ENCODE measurements at regions not wholly inside any gene's neighbourhood (a gene's known extent, or its start where the extent isn't known, plus 50 kb on each side); places are given as distances from the start of the nearest gene placed in this dataset.

GRCh38 chr2:239822146-239822831, 202.9 kb downstream of the NDUFA10 start:
- Histone ChIP-seq H3K36me3 (ENCODE audit: control insufficient read depth in 2 of 2, insufficient read depth in 1 of 2, low read length in 2 of 2) (no peaks in the 10 kb centered on the region), H3K4me1 (ENCODE audit: control insufficient read depth, insufficient read depth, low read length) (peaks cover 8% of the 10 kb centered on the region), H3K27ac (ENCODE audit: extremely low read depth, low read depth, low read length) (no peak overlapping the region), H3K9me3 (ENCODE audit: control insufficient read depth, insufficient read depth, low read depth, low read length) (no peaks in the 10 kb centered on the region), H3K4me3 (ENCODE audit: low read depth, low read length) (no peak overlapping the region)
- CTCF ChIA-PET, result interaction anchor here (3.9 kb wide), 1 partner anchor 169 kb away, joined by 23 read pairs; no protein-coding TSS in a partner anchor
- TF ChIP-seq ZNF341 (tag by site-specific recombination; IDR thresholded peaks at IDR 0.05; ENCODE audit: low read depth) (peak; percentile 43), ZNF785 (tag by site-specific recombination; IDR thresholded peaks at IDR 0.05) (no peak), ZFHX2 (tag by site-specific recombination; conservative IDR thresholded peaks at IDR 0.05) (peak; percentile 70), GLIS1 (tag by site-specific recombination; IDR thresholded peaks at IDR 0.05) (peak; percentile 19; the same call in 1 of the 2 replicates), ZNF140 (tag by site-specific recombination; IDR thresholded peaks at IDR 0.05) (no peak), EGR2 (tag by site-specific recombination; IDR thresholded peaks at IDR 0.05; ENCODE audit: low read depth) (0 out of 2 replicates have a peak, but pooled peaks have one; percentile 40), ZNF558 (tag by site-specific recombination; IDR thresholded peaks at IDR 0.05) (no peak)
- POLR2A ChIA-PET, result no interaction called here

DNA sequence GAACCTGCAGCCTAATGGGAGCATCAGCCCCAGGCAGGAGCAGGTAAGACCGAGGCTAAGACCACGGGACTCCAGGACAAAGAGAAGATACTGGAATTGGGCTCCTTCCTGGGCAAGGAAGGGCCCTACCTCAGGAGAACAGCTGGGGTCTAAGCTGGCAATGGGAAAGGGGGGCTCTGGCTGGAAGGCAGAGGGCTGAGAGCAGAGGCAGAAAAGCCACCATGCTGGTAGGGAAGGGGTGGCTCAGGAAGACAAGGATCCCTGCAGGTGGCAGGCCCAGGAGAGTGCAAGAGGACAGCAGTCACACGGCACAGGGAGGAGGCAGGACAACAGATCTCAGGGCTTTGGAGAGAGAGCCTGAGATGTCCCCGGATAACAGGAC, 203.5 kb downstream of the NDUFA10 start:
- no peak for TF ChIP-seq ZNF423 (tag by site-specific recombination; IDR thresholded peaks at IDR 0.05)
- no peak for TF ChIP-seq ZNF776 (tag by site-specific recombination; IDR thresholded peaks at IDR 0.05; ENCODE audit: borderline replicate concordance)
- no peak for TF ChIP-seq ZNF785 (tag by site-specific recombination; IDR thresholded peaks at IDR 0.05)
- no peak for TF ChIP-seq ZNF19 (tag by site-specific recombination; IDR thresholded peaks at IDR 0.05; ENCODE audit: low read depth)
- no peak for TF ChIP-seq ZNF530 (tag by site-specific recombination; IDR thresholded peaks at IDR 0.05; ENCODE audit: low read depth)
- TF ChIP-seq ZFHX2 (tag by site-specific recombination; conservative IDR thresholded peaks at IDR 0.05), result no peak
- TF ChIP-seq ZNF501 (tag by site-specific recombination; IDR thresholded peaks at IDR 0.05), result no peak
- TF ChIP-seq ZNF544 (tag by site-specific recombination; IDR thresholded peaks at IDR 0.05), result no peak
- no peak for TF ChIP-seq ZNF155 (tag by site-specific recombination; IDR thresholded peaks at IDR 0.05)
- no peak for TF ChIP-seq ZNF843 (tag by site-specific recombination; IDR thresholded peaks at IDR 0.05)
- no peak for TF ChIP-seq MZF1 (tag by site-specific recombination; IDR thresholded peaks at IDR 0.05; ENCODE audit: borderline replicate concordance)
- TF ChIP-seq, protein P1, sequence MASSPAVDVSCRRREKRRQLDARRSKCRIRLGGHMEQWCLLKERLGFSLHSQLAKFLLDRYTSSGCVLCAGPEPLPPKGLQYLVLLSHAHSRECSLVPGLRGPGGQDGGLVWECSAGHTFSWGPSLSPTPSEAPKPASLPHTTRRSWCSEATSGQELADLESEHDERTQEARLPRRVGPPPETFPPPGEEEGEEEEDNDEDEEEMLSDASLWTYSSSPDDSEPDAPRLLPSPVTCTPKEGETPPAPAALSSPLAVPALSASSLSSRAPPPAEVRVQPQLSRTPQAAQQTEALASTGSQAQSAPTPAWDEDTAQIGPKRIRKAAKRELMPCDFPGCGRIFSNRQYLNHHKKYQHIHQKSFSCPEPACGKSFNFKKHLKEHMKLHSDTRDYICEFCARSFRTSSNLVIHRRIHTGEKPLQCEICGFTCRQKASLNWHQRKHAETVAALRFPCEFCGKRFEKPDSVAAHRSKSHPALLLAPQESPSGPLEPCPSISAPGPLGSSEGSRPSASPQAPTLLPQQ (tag by site-specific recombination; IDR thresholded peaks at IDR 0.05), result no peak
- no peak for TF ChIP-seq ZNF664 (tag by site-specific recombination; IDR thresholded peaks at IDR 0.05)
- TF ChIP-seq, protein P2, sequence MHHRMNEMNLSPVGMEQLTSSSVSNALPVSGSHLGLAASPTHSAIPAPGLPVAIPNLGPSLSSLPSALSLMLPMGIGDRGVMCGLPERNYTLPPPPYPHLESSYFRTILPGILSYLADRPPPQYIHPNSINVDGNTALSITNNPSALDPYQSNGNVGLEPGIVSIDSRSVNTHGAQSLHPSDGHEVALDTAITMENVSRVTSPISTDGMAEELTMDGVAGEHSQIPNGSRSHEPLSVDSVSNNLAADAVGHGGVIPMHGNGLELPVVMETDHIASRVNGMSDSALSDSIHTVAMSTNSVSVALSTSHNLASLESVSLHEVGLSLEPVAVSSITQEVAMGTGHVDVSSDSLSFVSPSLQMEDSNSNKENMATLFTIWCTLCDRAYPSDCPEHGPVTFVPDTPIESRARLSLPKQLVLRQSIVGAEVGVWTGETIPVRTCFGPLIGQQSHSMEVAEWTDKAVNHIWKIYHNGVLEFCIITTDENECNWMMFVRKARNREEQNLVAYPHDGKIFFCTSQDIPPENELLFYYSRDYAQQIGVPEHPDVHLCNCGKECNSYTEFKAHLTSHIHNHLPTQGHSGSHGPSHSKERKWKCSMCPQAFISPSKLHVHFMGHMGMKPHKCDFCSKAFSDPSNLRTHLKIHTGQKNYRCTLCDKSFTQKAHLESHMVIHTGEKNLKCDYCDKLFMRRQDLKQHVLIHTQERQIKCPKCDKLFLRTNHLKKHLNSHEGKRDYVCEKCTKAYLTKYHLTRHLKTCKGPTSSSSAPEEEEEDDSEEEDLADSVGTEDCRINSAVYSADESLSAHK (tag by site-specific recombination; IDR thresholded peaks at IDR 0.05), result no peak
- H3K27ac ChIP-seq (ENCODE audit: extremely low read depth, low read depth, low read length), result no peak overlapping the region
- H3K9me3 ChIP-seq (ENCODE audit: control insufficient read depth, insufficient read depth, low read depth, low read length), result no peaks in the 10 kb centered on the region
- no peak overlapping the region for H3K4me3 ChIP-seq (ENCODE audit: low read depth, low read length)
- peaks cover 8% of the 10 kb centered on the region for H3K4me1 ChIP-seq (ENCODE audit: control insufficient read depth, insufficient read depth, low read length)
- ChIA-PET POLR2A (no interaction called here), CTCF (interaction anchor here (0.6 to 3.9 kb wide), 2 partner anchors 11 to 169 kb away, joined by 3 to 23 read pairs; no protein-coding TSS in a partner anchor)
- H3K36me3 ChIP-seq (ENCODE audit: control insufficient read depth in 2 of 2, insufficient read depth in 1 of 2, low read length in 2 of 2), result no peaks in the 10 kb centered on the region

All from HEK293 (cell line).